H1 (cell line): ENCODE measurements at regions not wholly inside any gene's neighbourhood (a gene's known extent, or its start where the extent isn't known, plus 50 kb on each side); places are given as distances from the start of the nearest gene placed in this dataset.
A peak's percentile ranks its signal among the peaks of the same experiment; 100 is the strongest.

Experiments
- CHD7 ChIP-seq: fragments of 300-600 bp; sonication (generic); IDR thresholded peaks from 2 replicates; pipeline ENCODE4 v1.7.1; 2012; ENCODE audit warnings: low read length, moderate library complexity, mild to moderate bottlenecking, inconsistent platforms; ENCODE audit not compliant: insufficient replicate concordance
- HDAC2 ChIP-seq, 2 experiments: fragments of 300-600 bp in 1 of 2; sonication (generic) in 1 of 2; IDR thresholded peaks; 2 replicates each; pipeline ENCODE4 v1.6.1; 2011 to 2012; ENCODE audit warnings: low read depth in 2 of 2, low read length in 2 of 2, mild to moderate bottlenecking in 2 of 2, moderate library complexity in 2 of 2, borderline replicate concordance in 1 of 2, inconsistent platforms in 1 of 2
- KDM1A ChIP-seq: fragments of 200-600, 300-600 bp; sonication (generic); IDR thresholded peaks from 2 replicates; pipeline ENCODE4 v1.7.1; 2016; ENCODE audit warnings: mild to moderate bottlenecking, low read length, borderline replicate concordance
- KDM5A ChIP-seq: fragments of 200-600 bp; IDR thresholded peaks from 2 replicates; pipeline ENCODE4 v1.7.1; 2012; ENCODE audit warnings: mild to moderate bottlenecking, low read length, inconsistent platforms, mixed read lengths
- SIRT6 ChIP-seq: IDR thresholded peaks from one replicate; pipeline ENCODE4 v1.7.1; 2012; ENCODE audit warnings: low read length, inconsistent platforms
- TCF12 ChIP-seq: IDR thresholded peaks from 2 replicates; pipeline ENCODE4 v1.6.1; 2011; ENCODE audit warnings: low read depth, mild to moderate bottlenecking, low read length
- TF ChIP-seq, protein P1 (sequence below): IDR thresholded peaks from 2 replicates; pipeline ENCODE4 v1.6.1; 2012; ENCODE audit warnings: inconsistent platforms

- TF ChIP-seq, protein P1, sequence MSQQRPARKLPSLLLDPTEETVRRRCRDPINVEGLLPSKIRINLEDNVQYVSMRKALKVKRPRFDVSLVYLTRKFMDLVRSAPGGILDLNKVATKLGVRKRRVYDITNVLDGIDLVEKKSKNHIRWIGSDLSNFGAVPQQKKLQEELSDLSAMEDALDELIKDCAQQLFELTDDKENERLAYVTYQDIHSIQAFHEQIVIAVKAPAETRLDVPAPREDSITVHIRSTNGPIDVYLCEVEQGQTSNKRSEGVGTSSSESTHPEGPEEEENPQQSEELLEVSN: peak; percentile 79
- TF ChIP-seq KDM1A: no peak
- no peak for TF ChIP-seq KDM5A
- TF ChIP-seq CHD7: no peak
- TF ChIP-seq HDAC2 (IDR thresholded peaks at IDR 0.05; ENCODE audit: borderline replicate concordance in 1 of 2, low read depth in 2 of 2, low read length in 2 of 2): no peak
- peak; percentile 26; the same call in 1 of the 2 replicates for TF ChIP-seq TCF12
- no peak for TF ChIP-seq SIRT6
Observed at GRCh38 chr1:227465256-227465655, 98.1 kb upstream of the ZNF678 start (continued).
